HCT116 (cell line): ENCODE measurements at regions not wholly inside any gene's neighbourhood (a gene's known extent, or its start where the extent isn't known, plus 50 kb on each side); places are given as distances from the start of the nearest gene placed in this dataset.

Experiments used
- ATAC-seq: fragments of 200-7000 bp; cut with Tn5 transposase; 2 replicates; pipeline ENCODE4 v1.9.1; 2020; ENCODE audit warnings: mild to moderate bottlenecking, moderate library complexity
- BruUV-seq: library from RNA; stranded (reverse); fragments of 400-500 nt; replicated peaks from 2 replicates; lab custom pipeline; 2021; lab: Mats Ljungman, UMichigan
- CTCF ChIA-PET: fragments of 300-600 bp; sonication (Branson Sonifier 250); formaldehyde crosslinking; loops from one replicate; lab custom pipeline; 2021; ENCODE audit warnings: antibody characterized with exemption; lab: Charles Lee
- POLR2A ChIA-PET: fragments of 300-600, 350-600 bp; sonication (Branson Sonifier 250); formaldehyde crosslinking; loops from one replicate; lab custom pipeline; 2021; ENCODE audit warnings: antibody characterized with exemption; lab: Charles Lee
- RAD21 ChIA-PET, 2 experiments: fragments of 300-600 bp; sonication (Branson Sonifier 250); formaldehyde crosslinking; loops; one replicate each; lab custom pipeline; 2023; ENCODE audit warnings: low total read pairs in 2 of 2; ENCODE audit not compliant: uncharacterized antibody in 2 of 2, unreplicated experiment in 2 of 2, low non-redundant PET in 1 of 2; lab: Charles Lee
- DNase-seq: peaks from one replicate; pipeline ENCODE4 v3.0.0-alpha.2; 2010; ENCODE audit warnings: low read depth, low spot score
- H2AFZ ChIP-seq: fragments of 200-600 bp; shearing (Covaris generic), sonication (generic); 2 replicates; pipeline ENCODE4 v1.6.1; 2017; ENCODE audit warnings: low read depth, mixed run types, mixed read lengths, antibody characterized with exemption, low read length; ENCODE audit not compliant: poor library complexity, severe bottlenecking
- H3K27ac ChIP-seq: 2 replicates; pipeline ENCODE4 v1.5.1; 2012; ENCODE audit warnings: low read depth, low read length
- H3K27me3 ChIP-seq: fragments of 200-600 bp; sonication (generic); 2 replicates; pipeline ENCODE4 v1.6.1; 2016; ENCODE audit warnings: mixed run types, low read length, mixed read lengths; ENCODE audit not compliant: insufficient read depth
- H3K36me3 ChIP-seq, 2 experiments: fragments of 200-500 bp in 1 of 2; fragments of 200-600 bp in 1 of 2; sonication (Bioruptor generic) in 1 of 2; sonication (generic) in 1 of 2; 2 replicates each; pipeline versions ENCODE4 v1.5.1 to v1.6.1; 2014 to 2016; ENCODE audit warnings: low read length in 2 of 2, inconsistent platforms in 1 of 2, mixed read lengths in 1 of 2, mixed run types in 1 of 2; ENCODE audit not compliant: insufficient read depth in 2 of 2, control insufficient read depth in 1 of 2
- H3K4me1 ChIP-seq, 2 experiments: fragments of 200-600 bp in 1 of 2; sonication (generic) in 1 of 2; 2 replicates each; pipeline versions ENCODE4 v1.5.1 to v1.6.1; 2012 to 2017; ENCODE audit warnings: low read length in 2 of 2, inconsistent platforms in 1 of 2, mild to moderate bottlenecking in 1 of 2, mixed read lengths in 1 of 2, mixed run types in 1 of 2, moderate library complexity in 1 of 2; ENCODE audit not compliant: insufficient read depth in 2 of 2, control insufficient read depth in 1 of 2
- H3K4me2 ChIP-seq: fragments of 200-600 bp; sonication (generic); 2 replicates; pipeline ENCODE4 v1.6.1; 2017; ENCODE audit warnings: mixed run types, low read length, mixed read lengths
- H3K4me3 ChIP-seq, 2 experiments: fragments of 200-600 bp in 1 of 2; sonication (generic) in 1 of 2; replicated peaks in 1 of 2; 2 replicates each; pipeline ENCODE4 v1.5.1; 2011 to 2016; ENCODE audit warnings: low read length in 2 of 2, control low read depth in 1 of 2, low read depth in 1 of 2, mild to moderate bottlenecking in 1 of 2, mixed read lengths in 1 of 2, mixed run types in 1 of 2
- H3K79me2 ChIP-seq: fragments of 200-600 bp; sonication (generic); 2 replicates; pipeline ENCODE4 v1.6.1; 2017; ENCODE audit warnings: mild to moderate bottlenecking, mixed run types, low read length, moderate library complexity, mixed read lengths; ENCODE audit not compliant: insufficient read depth
- H3K9ac ChIP-seq: fragments of 200-600 bp; sonication (generic); 2 replicates; pipeline ENCODE4 v1.6.1; 2016; ENCODE audit warnings: low read length, mixed read lengths
- H3K9me2 ChIP-seq: fragments of 200-600 bp; sonication (generic), shearing (Covaris generic); 2 replicates; pipeline ENCODE4 v1.6.1; 2017; ENCODE audit warnings: mixed run types, mild to moderate bottlenecking, moderate library complexity; ENCODE audit not compliant: insufficient read depth
- H3K9me3 ChIP-seq, 2 experiments: fragments of 200-500 bp in 1 of 2; fragments of 200-600 bp in 1 of 2; sonication (Bioruptor generic) in 1 of 2; sonication (generic) in 1 of 2; 2 replicates each; pipeline ENCODE4 v1.6.1; 2014 to 2017; ENCODE audit warnings: low read length in 2 of 2, mixed read lengths in 2 of 2, inconsistent platforms in 1 of 2, low read depth in 1 of 2, mild to moderate bottlenecking in 1 of 2, mixed run types in 1 of 2, moderate library complexity in 1 of 2; ENCODE audit not compliant: control insufficient read depth in 1 of 2, insufficient read depth in 1 of 2
- H4K20me1 ChIP-seq: fragments of 200-600 bp; sonication (generic), shearing (Covaris generic); 2 replicates; pipeline ENCODE4 v1.6.1; 2017; ENCODE audit warnings: mixed run types, mild to moderate bottlenecking, moderate library complexity; ENCODE audit not compliant: insufficient read depth
- CEBPB ChIP-seq: IDR thresholded peaks from 2 replicates; pipeline ENCODE4 v1.6.1; 2012; ENCODE audit warnings: low read depth
- EGR1 ChIP-seq: IDR thresholded peaks from 2 replicates; pipeline ENCODE4 v1.6.1; 2012; ENCODE audit warnings: low read depth
- ELF1 ChIP-seq: IDR thresholded peaks from 2 replicates; pipeline ENCODE4 v1.6.1; 2012; ENCODE audit warnings: low read depth, borderline replicate concordance
- EZH2 ChIP-seq: fragments of 200-600 bp; sonication (generic); IDR thresholded peaks from 2 replicates; pipeline ENCODE4 v1.6.1; 2017; ENCODE audit warnings: antibody characterized with exemption, mixed run types
- EZH2phosphoT487 ChIP-seq: fragments of 200-600 bp; IDR thresholded peaks from 2 replicates; pipeline ENCODE4 v1.6.1; 2018; ENCODE audit warnings: antibody characterized with exemption, borderline replicate concordance
- FOSL1 ChIP-seq: IDR thresholded peaks from 2 replicates; pipeline ENCODE4 v1.6.1; 2012; ENCODE audit warnings: low read depth
- JUND ChIP-seq: IDR thresholded peaks from 2 replicates; pipeline ENCODE4 v1.6.1; 2012
- POLR2A ChIP-seq: IDR thresholded peaks from 2 replicates; pipeline ENCODE4 v1.7.0; 2011; ENCODE audit warnings: borderline replicate concordance; ENCODE audit not compliant: insufficient read depth, insufficient read length; ENCODE audit errors: extremely low read depth
- POLR2AphosphoS5 ChIP-seq: IDR thresholded peaks from 2 replicates; pipeline ENCODE4 v1.6.1; 2011; ENCODE audit warnings: mild to moderate bottlenecking, low read depth, low read length, moderate library complexity
- REST ChIP-seq: IDR thresholded peaks from 2 replicates; pipeline ENCODE4 v1.6.1; 2012; ENCODE audit warnings: low read depth
- SIN3A ChIP-seq: IDR thresholded peaks from 2 replicates; pipeline ENCODE4 v1.6.1; 2012; ENCODE audit warnings: low read depth
- SP1 ChIP-seq: IDR thresholded peaks from 2 replicates; pipeline ENCODE4 v1.6.1; 2012; ENCODE audit warnings: low read depth
- TCF7L2 ChIP-seq: IDR thresholded peaks from 2 replicates; pipeline ENCODE4 v1.7.0; 2011; ENCODE audit warnings: borderline replicate concordance, inconsistent platforms; ENCODE audit not compliant: insufficient read depth, insufficient read length; ENCODE audit errors: extremely low read depth
- ZNF274 ChIP-seq: fragments of 200-500 bp; sonication (Bioruptor generic); IDR thresholded peaks from 2 replicates; pipeline ENCODE4 v1.6.1; 2014; ENCODE audit warnings: mild to moderate bottlenecking, low read depth, low read length, inconsistent platforms
- intact Hi-C: fragments of 100-400 bp; cut with micrococcal nuclease; formaldehyde crosslinking; loops from 2 replicates; pipeline ENCODE4 v1.10.0; 2022
- TF ChIP-seq, protein P1 (sequence below), 3 experiments: fragments of 200-600 bp in 1 of 3; sonication (generic) in 1 of 3; IDR thresholded peaks in 2 of 3; conservative IDR thresholded peaks in 1 of 3; 2 replicates each; pipeline ENCODE4 v1.5.1; 2012 to 2017; ENCODE audit warnings: low read depth in 2 of 3, low read length in 2 of 3, antibody characterized with exemption in 1 of 3, borderline replicate concordance in 1 of 3, control low read depth in 1 of 3, mild to moderate bottlenecking in 1 of 3, mixed read lengths in 1 of 3, mixed run types in 1 of 3, moderate library complexity in 1 of 3; ENCODE audit not compliant: insufficient read depth in 1 of 3
- TF ChIP-seq, protein P2 (sequence below): IDR thresholded peaks from 2 replicates; pipeline ENCODE4 v1.6.1; 2012

- H3K4me2 ChIP-seq: no peak overlapping the region
- no peaks in the 10 kb centered on the region for H3K4me1 ChIP-seq
- POLR2A ChIA-PET: no interaction called here
- H2AFZ ChIP-seq: no peak overlapping the region
- no peaks in the 10 kb centered on the region for H3K9me2 ChIP-seq
- no peaks in the 10 kb centered on the region for H4K20me1 ChIP-seq
- CTCF ChIA-PET: no interaction called here
- TF ChIP-seq, protein P1, sequence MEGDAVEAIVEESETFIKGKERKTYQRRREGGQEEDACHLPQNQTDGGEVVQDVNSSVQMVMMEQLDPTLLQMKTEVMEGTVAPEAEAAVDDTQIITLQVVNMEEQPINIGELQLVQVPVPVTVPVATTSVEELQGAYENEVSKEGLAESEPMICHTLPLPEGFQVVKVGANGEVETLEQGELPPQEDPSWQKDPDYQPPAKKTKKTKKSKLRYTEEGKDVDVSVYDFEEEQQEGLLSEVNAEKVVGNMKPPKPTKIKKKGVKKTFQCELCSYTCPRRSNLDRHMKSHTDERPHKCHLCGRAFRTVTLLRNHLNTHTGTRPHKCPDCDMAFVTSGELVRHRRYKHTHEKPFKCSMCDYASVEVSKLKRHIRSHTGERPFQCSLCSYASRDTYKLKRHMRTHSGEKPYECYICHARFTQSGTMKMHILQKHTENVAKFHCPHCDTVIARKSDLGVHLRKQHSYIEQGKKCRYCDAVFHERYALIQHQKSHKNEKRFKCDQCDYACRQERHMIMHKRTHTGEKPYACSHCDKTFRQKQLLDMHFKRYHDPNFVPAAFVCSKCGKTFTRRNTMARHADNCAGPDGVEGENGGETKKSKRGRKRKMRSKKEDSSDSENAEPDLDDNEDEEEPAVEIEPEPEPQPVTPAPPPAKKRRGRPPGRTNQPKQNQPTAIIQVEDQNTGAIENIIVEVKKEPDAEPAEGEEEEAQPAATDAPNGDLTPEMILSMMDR (IDR thresholded peaks at IDR 0.05 in 2 of 3, conservative IDR thresholded peaks at IDR 0.05 in 1 of 3; ENCODE audit: borderline replicate concordance in 1 of 3, insufficient read depth in 1 of 3, low read depth in 2 of 3, low read length in 2 of 3): no peak
- TF ChIP-seq POLR2A (no peak), CEBPB (no peak), SP1 (no peak), SIN3A (no peak), EGR1 (no peak)
- H3K9me3 ChIP-seq: peaks cover 3 to 17% of the 10 kb centered on the region in 2 experiments; a peak in 2 of 4 replicates
- RAD21 ChIA-PET: no interaction called here
- DNase-seq (no peak), ATAC-seq (no peak)
- no peaks in the 10 kb centered on the region for H3K27me3 ChIP-seq
- no peaks in the 10 kb centered on the region for H3K79me2 ChIP-seq
- no peak overlapping the region for H3K4me3 ChIP-seq
- no TSS peak for BruUV-seq
- H3K36me3 ChIP-seq: no peaks in the 10 kb centered on the region
- H3K9ac ChIP-seq: no peak overlapping the region
- no peak overlapping the region for H3K27ac ChIP-seq
- intact Hi-C loops: no loop called here
Observed at GRCh38 chr16:59899940-59900339, 1165.8 kb upstream of the GOT2 start.

DNA sequence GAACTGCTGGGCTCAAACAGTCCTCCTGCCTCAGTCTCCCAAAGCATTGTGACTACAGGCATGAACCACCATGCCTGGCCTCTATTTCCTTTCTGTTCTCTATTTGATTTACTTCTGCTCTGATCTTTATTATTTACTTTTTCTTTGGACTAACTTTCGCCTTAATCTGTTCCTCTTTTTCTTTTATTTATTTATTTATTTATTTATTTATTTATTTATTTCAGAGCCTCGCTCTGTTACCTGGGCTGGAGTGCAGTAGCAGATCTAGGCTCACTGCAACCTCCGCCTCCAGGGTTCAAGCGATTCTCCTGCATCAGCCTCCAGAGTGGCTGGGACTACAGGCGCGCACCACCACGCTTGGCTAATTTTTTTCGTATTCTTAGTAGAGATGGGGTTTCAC, 1158.3 kb upstream of the GOT2 start:
- Histone ChIP-seq H3K9ac (no peak overlapping the region), H3K4me1 (no peaks in the 10 kb centered on the region), H3K36me3 (no peaks in the 10 kb centered on the region), H4K20me1 (no peaks in the 10 kb centered on the region), H3K4me3 (no peak overlapping the region), H3K27ac (no peak overlapping the region), H3K79me2 (no peaks in the 10 kb centered on the region), H3K4me2 (no peak overlapping the region), H3K27me3 (no peaks in the 10 kb centered on the region), H3K9me3 (peaks cover 7 to 26% of the 10 kb centered on the region in 2 experiments; a peak in 3 of 4 replicates), H2AFZ (no peak overlapping the region), H3K9me2 (no peaks in the 10 kb centered on the region)
- DNase-seq: no peak
- intact Hi-C loops: no loop called here
- RAD21 ChIA-PET: no interaction called here
- POLR2A ChIA-PET: no interaction called here
- no peak for ATAC-seq
- BruUV-seq: no TSS peak
- CTCF ChIA-PET: no interaction called here
- TF ChIP-seq POLR2AphosphoS5: no peak
- no peak for TF ChIP-seq TCF7L2
- no peak for TF ChIP-seq JUND
- TF ChIP-seq, protein P2, sequence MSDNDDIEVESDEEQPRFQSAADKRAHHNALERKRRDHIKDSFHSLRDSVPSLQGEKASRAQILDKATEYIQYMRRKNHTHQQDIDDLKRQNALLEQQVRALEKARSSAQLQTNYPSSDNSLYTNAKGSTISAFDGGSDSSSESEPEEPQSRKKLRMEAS: no peak
- TF ChIP-seq EZH2phosphoT487: no peak
- TF ChIP-seq FOSL1: no peak
- no peak for TF ChIP-seq ELF1
- TF ChIP-seq EZH2: no peak
- no peak for TF ChIP-seq POLR2A
- TF ChIP-seq ZNF274: no peak
- no peak for TF ChIP-seq REST
